Esophagus squamous epithelium (tissue), 4 donors: ENCODE measurements at regions not wholly inside any gene's neighbourhood (a gene's known extent, or its start where the extent isn't known, plus 50 kb on each side); places are given as distances from the start of the nearest gene placed in this dataset.

Experiments used
- POLR2A ChIP-seq, 4 donors: fragments of 450-650 bp; IDR thresholded peaks; one replicate each; pipeline ENCODE4 v1.6.1; 2017; ENCODE audit warnings: antibody characterized with exemption in 4 of 4, mild to moderate bottlenecking in 4 of 4, moderate library complexity in 3 of 4
- TF ChIP-seq, protein P1 (sequence below), 6 experiments: fragments of 450-650 bp in 4 of 6; fragments of 200-600 bp in 2 of 6; sonication (generic) in 2 of 6; IDR thresholded peaks; one replicate each; pipeline ENCODE4 v1.5.1; 2016 to 2019; ENCODE audit warnings: antibody characterized with exemption in 6 of 6, mild to moderate bottlenecking in 4 of 6, moderate library complexity in 4 of 6

DNA sequence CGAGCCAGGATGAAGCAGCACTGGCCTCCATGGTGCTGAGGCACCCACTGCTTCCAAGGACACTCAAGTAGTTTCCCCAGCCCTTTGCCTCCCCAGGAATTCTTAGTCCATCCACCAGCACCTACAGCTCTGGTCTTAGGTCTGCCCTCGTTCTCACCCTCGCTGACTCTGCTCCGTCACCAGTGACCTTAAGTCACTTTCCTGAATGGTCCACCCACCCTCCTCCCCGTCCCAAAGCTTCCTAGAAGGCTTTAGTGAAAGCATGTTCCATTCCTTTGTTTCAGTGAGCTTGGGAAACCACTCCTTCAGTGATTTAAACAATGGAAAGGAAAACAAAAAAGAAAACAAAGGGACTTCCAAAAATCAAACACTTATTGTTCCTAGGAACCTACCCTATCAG, 54.6 kb upstream of the MAP3K1 start:
- TF ChIP-seq, protein P1, sequence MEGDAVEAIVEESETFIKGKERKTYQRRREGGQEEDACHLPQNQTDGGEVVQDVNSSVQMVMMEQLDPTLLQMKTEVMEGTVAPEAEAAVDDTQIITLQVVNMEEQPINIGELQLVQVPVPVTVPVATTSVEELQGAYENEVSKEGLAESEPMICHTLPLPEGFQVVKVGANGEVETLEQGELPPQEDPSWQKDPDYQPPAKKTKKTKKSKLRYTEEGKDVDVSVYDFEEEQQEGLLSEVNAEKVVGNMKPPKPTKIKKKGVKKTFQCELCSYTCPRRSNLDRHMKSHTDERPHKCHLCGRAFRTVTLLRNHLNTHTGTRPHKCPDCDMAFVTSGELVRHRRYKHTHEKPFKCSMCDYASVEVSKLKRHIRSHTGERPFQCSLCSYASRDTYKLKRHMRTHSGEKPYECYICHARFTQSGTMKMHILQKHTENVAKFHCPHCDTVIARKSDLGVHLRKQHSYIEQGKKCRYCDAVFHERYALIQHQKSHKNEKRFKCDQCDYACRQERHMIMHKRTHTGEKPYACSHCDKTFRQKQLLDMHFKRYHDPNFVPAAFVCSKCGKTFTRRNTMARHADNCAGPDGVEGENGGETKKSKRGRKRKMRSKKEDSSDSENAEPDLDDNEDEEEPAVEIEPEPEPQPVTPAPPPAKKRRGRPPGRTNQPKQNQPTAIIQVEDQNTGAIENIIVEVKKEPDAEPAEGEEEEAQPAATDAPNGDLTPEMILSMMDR (IDR thresholded peaks at IDR 0.05): no peak
- TF ChIP-seq POLR2A (IDR thresholded peaks at IDR 0.05): no peak
